MV-4-11 (cell line): ENCODE measurements at regions not wholly inside any gene's neighbourhood (a gene's known extent, or its start where the extent isn't known, plus 50 kb on each side); places are given as distances from the start of the nearest gene placed in this dataset.
"Not testable (repeated sequence)": the region's sequence is repeated elsewhere in the genome, so short reads cannot be mapped to it uniquely, and the experiment has no call there.

Experiments used
- DNase-seq: peaks from one replicate; lab custom pipeline; 2025; lab: John Stamatoyannopoulos, UW

GRCh38 chr17:22265807-22266206, 573.5 kb downstream of the KCNJ18 start:
- DNase-seq, result no peak

- DNase-seq, result no peak
Measured at GRCh38 chr17:22266231-22266630, 573.9 kb downstream of the KCNJ18 start.

- DNase-seq, result no peak
Measured at GRCh38 chr17:22267019-22267418, 574.7 kb downstream of the KCNJ18 start.

GRCh38 chr17:22268214-22268911, 576.0 kb downstream of the KCNJ18 start:
- DNase-seq, result no peak

- DNase-seq, result no peak
Measured at GRCh38 chr17:22268912-22269220, 576.5 kb downstream of the KCNJ18 start.

GRCh38 chr17:22270381-22270780, 578.1 kb downstream of the KCNJ18 start:
- no peak for DNase-seq

GRCh38 chr17:22270809-22271208, 578.5 kb downstream of the KCNJ18 start:
- not testable (repeated sequence) for DNase-seq

GRCh38 chr17:22272363-22273146, 580.2 kb downstream of the KCNJ18 start:
- DNase-seq, result no peak

- DNase-seq, result no peak
Measured at GRCh38 chr17:22273308-22273707, 581.0 kb downstream of the KCNJ18 start.

- DNase-seq, result no peak
Measured at GRCh38 chr17:22277595-22277994, 585.3 kb downstream of the KCNJ18 start.

- no peak for DNase-seq
Measured at GRCh38 chr17:22278302-22279275, 586.3 kb downstream of the KCNJ18 start.

- DNase-seq, result no peak
Measured at GRCh38 chr17:22286337-22287041, 594.2 kb downstream of the KCNJ18 start.

GRCh38 chr17:22298484-22298951, 606.2 kb downstream of the KCNJ18 start:
- not testable (repeated sequence) for DNase-seq

- DNase-seq, result no peak
Measured at GRCh38 chr17:22300177-22300576, 607.9 kb downstream of the KCNJ18 start.

- DNase-seq, result no peak
Measured at GRCh38 chr17:22300731-22301352, 608.5 kb downstream of the KCNJ18 start.

- no peak for DNase-seq
Measured at GRCh38 chr17:22301353-22301745, 609.0 kb downstream of the KCNJ18 start.

- no peak for DNase-seq
Measured at GRCh38 chr17:22303096-22303495, 610.8 kb downstream of the KCNJ18 start.

GRCh38 chr17:22303865-22304264, 611.5 kb downstream of the KCNJ18 start:
- no peak for DNase-seq

- no peak for DNase-seq
Measured at GRCh38 chr17:22304667-22305303, 612.5 kb downstream of the KCNJ18 start.

GRCh38 chr17:22305356-22306071, 613.2 kb downstream of the KCNJ18 start:
- DNase-seq, result no peak
